A673 (cell line): ENCODE measurements at regions not wholly inside any gene's neighbourhood (a gene's known extent, or its start where the extent isn't known, plus 50 kb on each side); places are given as distances from the start of the nearest gene placed in this dataset.

Experiments
- BruUV-seq: library from RNA; stranded (reverse); fragments of 400-500 nt; replicated peaks from 2 replicates; lab custom pipeline; 2021; lab: Mats Ljungman, UMichigan
- CTCF ChIA-PET: fragments of 300-600 bp; sonication (Branson Sonifier 250); formaldehyde crosslinking; loops from one replicate; lab custom pipeline; 2022; ENCODE audit warnings: antibody characterized with exemption; lab: Charles Lee
- POLR2A ChIA-PET: fragments of 300-600 bp; sonication (Branson Sonifier 250); formaldehyde crosslinking; loops from one replicate; lab custom pipeline; 2022; ENCODE audit warnings: antibody characterized with exemption; ENCODE audit not compliant: low non-redundant PET; lab: Charles Lee
- DNase-seq: peaks from one replicate; pipeline ENCODE4 v3.0.0-alpha.2; 2015; ENCODE audit warnings: low spot score
- H3K27ac ChIP-seq: fragments of 200-600 bp; sonication (generic); 2 replicates; pipeline ENCODE4 v1.5.1; 2016; ENCODE audit warnings: mixed run types, low read depth, mild to moderate bottlenecking, mixed read lengths, antibody characterized with exemption, low read length; ENCODE audit not compliant: poor library complexity, severe bottlenecking
- H3K27me3 ChIP-seq: fragments of 200-600 bp; sonication (generic); replicated peaks from 2 replicates; pipeline ENCODE4 v1.6.1; 2017; ENCODE audit warnings: mixed run types, low read depth, mild to moderate bottlenecking, mixed read lengths, antibody characterized with exemption, low read length; ENCODE audit not compliant: insufficient read depth, poor library complexity
- H3K36me3 ChIP-seq: fragments of 200-600 bp; sonication (generic); 2 replicates; pipeline ENCODE4 v1.6.1; 2016; ENCODE audit warnings: mixed run types, mild to moderate bottlenecking, mixed read lengths, antibody characterized with exemption, low read length; ENCODE audit not compliant: insufficient read depth, poor library complexity, severe bottlenecking
- H3K4me1 ChIP-seq: fragments of 200-600 bp; sonication (generic); 2 replicates; pipeline ENCODE4 v1.6.1; 2017; ENCODE audit warnings: mixed run types, mild to moderate bottlenecking, mixed read lengths, antibody characterized with exemption, low read length; ENCODE audit not compliant: insufficient read depth, poor library complexity, severe bottlenecking
- H3K4me3 ChIP-seq: fragments of 200-600 bp; sonication (generic); 2 replicates; pipeline ENCODE4 v1.5.1; 2016; ENCODE audit warnings: low read depth, mixed run types, mild to moderate bottlenecking, mixed read lengths, low read length; ENCODE audit not compliant: poor library complexity, severe bottlenecking
- H3K9me3 ChIP-seq: fragments of 200-600 bp; sonication (generic); 2 replicates; pipeline ENCODE4 v1.6.1; 2016; ENCODE audit warnings: mixed run types, low read depth, mild to moderate bottlenecking, mixed read lengths, antibody characterized with exemption, low read length; ENCODE audit not compliant: poor library complexity, severe bottlenecking
- EZH2 ChIP-seq: fragments of 200-600 bp; sonication (generic); IDR thresholded peaks from 2 replicates; pipeline ENCODE4 v1.6.1; 2017; ENCODE audit warnings: borderline replicate concordance, low read depth, mild to moderate bottlenecking, mixed read lengths, antibody characterized with exemption, low read length; ENCODE audit not compliant: poor library complexity, severe bottlenecking
- intact Hi-C: fragments of 100-400 bp; cut with micrococcal nuclease; formaldehyde crosslinking; loops from one replicate; pipeline ENCODE4 v1.10.0; 2022; ENCODE audit not compliant: unreplicated experiment
- TF ChIP-seq, protein P1 (sequence below): fragments of 300-800, 200-600 bp; sonication (generic); conservative IDR thresholded peaks from 2 replicates; pipeline ENCODE4 v1.5.1; 2017; ENCODE audit warnings: low read depth, mild to moderate bottlenecking, antibody characterized with exemption, low read length, moderate library complexity, mixed read lengths

GRCh38 chr3:141681390-141681780, 56.7 kb upstream of the RNF7 start:
- no peak for DNase-seq
- no peaks in the 10 kb centered on the region for H3K27me3 ChIP-seq
- CTCF ChIA-PET: interaction anchor here (0.6 kb wide), 2 partner anchors 199 to 227 kb away, joined by 6 read pairs; no protein-coding TSS in a partner anchor
- no peak overlapping the region for H3K27ac ChIP-seq
- H3K9me3 ChIP-seq: no peaks in the 10 kb centered on the region
- intact Hi-C loops: no loop called here
- H3K4me1 ChIP-seq: peaks cover 16% of the 10 kb centered on the region
- no TSS peak for BruUV-seq
- no peaks in the 10 kb centered on the region for H3K36me3 ChIP-seq
- no peak overlapping the region for H3K4me3 ChIP-seq
- TF ChIP-seq, protein P1, sequence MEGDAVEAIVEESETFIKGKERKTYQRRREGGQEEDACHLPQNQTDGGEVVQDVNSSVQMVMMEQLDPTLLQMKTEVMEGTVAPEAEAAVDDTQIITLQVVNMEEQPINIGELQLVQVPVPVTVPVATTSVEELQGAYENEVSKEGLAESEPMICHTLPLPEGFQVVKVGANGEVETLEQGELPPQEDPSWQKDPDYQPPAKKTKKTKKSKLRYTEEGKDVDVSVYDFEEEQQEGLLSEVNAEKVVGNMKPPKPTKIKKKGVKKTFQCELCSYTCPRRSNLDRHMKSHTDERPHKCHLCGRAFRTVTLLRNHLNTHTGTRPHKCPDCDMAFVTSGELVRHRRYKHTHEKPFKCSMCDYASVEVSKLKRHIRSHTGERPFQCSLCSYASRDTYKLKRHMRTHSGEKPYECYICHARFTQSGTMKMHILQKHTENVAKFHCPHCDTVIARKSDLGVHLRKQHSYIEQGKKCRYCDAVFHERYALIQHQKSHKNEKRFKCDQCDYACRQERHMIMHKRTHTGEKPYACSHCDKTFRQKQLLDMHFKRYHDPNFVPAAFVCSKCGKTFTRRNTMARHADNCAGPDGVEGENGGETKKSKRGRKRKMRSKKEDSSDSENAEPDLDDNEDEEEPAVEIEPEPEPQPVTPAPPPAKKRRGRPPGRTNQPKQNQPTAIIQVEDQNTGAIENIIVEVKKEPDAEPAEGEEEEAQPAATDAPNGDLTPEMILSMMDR: no peak
- TF ChIP-seq EZH2: no peak
- POLR2A ChIA-PET: no interaction called here

DNA sequence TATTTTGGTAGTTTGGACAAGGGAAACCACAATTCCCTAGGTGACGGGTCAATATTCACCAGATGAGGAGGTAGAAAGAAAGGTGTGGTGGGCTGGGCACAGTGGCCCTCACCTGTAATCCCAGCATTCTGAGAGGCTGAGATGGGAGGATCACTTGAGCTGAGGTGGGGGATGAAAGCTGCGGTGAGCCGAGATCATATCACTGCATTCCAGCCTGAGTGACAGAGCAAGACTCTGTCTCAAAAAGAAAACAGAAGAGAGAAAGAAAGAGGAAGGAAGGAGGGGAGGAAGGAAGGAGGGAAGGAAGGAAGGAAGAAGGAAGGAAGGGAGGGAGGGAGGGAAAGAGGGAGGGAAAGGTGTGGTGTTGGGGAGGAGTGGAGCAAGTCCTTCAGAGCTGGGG, 56.1 kb upstream of the RNF7 start:
- CTCF ChIA-PET: no interaction called here
- H3K4me1 ChIP-seq: peaks cover 16% of the 10 kb centered on the region
- H3K27me3 ChIP-seq: no peaks in the 10 kb centered on the region
- no peak overlapping the region for H3K27ac ChIP-seq
- no TSS peak for BruUV-seq
- no peak overlapping the region for H3K4me3 ChIP-seq
- no peaks in the 10 kb centered on the region for H3K9me3 ChIP-seq
- intact Hi-C loops: no loop called here
- POLR2A ChIA-PET: no interaction called here
- H3K36me3 ChIP-seq: no peaks in the 10 kb centered on the region
- no peak for DNase-seq
- TF ChIP-seq EZH2: no peak
- TF ChIP-seq, protein P1: no peak

DNA sequence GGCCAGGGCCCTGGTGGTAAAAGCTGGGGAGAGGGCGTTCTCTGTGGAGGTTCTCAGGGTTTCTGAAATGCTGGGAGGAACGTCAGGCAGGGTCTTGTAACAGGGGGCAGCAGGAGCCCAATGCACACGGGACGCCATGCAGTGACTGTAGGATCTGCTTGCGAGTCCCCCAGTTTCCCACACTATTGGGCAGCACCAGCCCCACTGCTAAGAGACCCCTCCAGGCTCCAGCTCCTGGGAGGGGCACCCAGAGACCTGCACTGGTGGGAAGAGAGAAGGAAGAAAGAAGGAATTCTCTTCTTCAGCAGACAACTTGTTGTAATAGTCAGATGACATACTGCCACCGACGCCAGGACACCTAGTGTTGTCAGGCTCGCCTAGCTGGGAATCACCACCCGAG, 55.2 kb upstream of the RNF7 start:
- POLR2A ChIA-PET: no interaction called here
- DNase-seq: no peak
- peaks cover 16% of the 10 kb centered on the region for H3K4me1 ChIP-seq
- CTCF ChIA-PET: no interaction called here
- H3K36me3 ChIP-seq: no peaks in the 10 kb centered on the region
- H3K4me3 ChIP-seq: no peak overlapping the region
- BruUV-seq: no TSS peak
- no peaks in the 10 kb centered on the region for H3K9me3 ChIP-seq
- no peak overlapping the region for H3K27ac ChIP-seq
- intact Hi-C loops: no loop called here
- H3K27me3 ChIP-seq: no peaks in the 10 kb centered on the region
- TF ChIP-seq EZH2: no peak
- TF ChIP-seq, protein P1: no peak
